ENCODE measurements at regions not wholly inside any gene's neighbourhood (a gene's known extent, or its start where the extent isn't known, plus 50 kb on each side); places are given as distances from the start of the nearest gene placed in this dataset.

GRCh38 chr2:142755191-142755590 lies 122.3 kb upstream of the KYNU start:
- CTCF ChIA-PET (ENCODE audit: partially characterized antibody): no interaction called here

More at GRCh38 chr2:142755191-142755590, 122.3 kb upstream of the KYNU start:
- TF ChIP-seq CHD1 (IDR thresholded peaks at IDR 0.05; ENCODE audit: low read depth, low read length): no peak
- H2BK5ac ChIP-seq (ENCODE audit: low read depth, low read length): no peak overlapping the region
- FAIRE-seq (no peak), DNase-seq (ENCODE audit: low read depth in 1 of 2, low spot score in 2 of 2) (no peak)
- no peaks in the 10 kb centered on the region for H3K36me3 ChIP-seq (ENCODE audit: control insufficient read depth in 2 of 4, insufficient read depth in 4 of 4, low read length in 3 of 4)
- H3K9me3 ChIP-seq (ENCODE audit: insufficient read depth in 2 of 2, low read depth in 1 of 2, low read length in 1 of 2): no peaks in the 10 kb centered on the region
- no peak overlapping the region for H3K14ac ChIP-seq (ENCODE audit: insufficient read length)
- H3K18ac ChIP-seq (ENCODE audit: extremely low read depth, low read length): no peak overlapping the region
- no peak overlapping the region for H2BK12ac ChIP-seq (ENCODE audit: low read depth, low read length)
- no peak overlapping the region for H2AK5ac ChIP-seq (ENCODE audit: low read depth, low read length)
- H4K91ac ChIP-seq (replicated peaks; ENCODE audit: insufficient read length, low read length): no peak overlapping the region
- H4K20me1 ChIP-seq (replicated peaks in 1 of 2; ENCODE audit: control insufficient read depth in 1 of 2, insufficient read depth in 2 of 2, low read length in 2 of 2): no peaks in the 10 kb centered on the region
- H3K56ac ChIP-seq (replicated peaks; ENCODE audit: insufficient read length, low read depth, low read length): no peak overlapping the region
- H3K27ac ChIP-seq (ENCODE audit: low read depth, low read length): no peak overlapping the region
- H3K27me3 ChIP-seq (replicated peaks in 1 of 4; ENCODE audit: control insufficient read depth in 3 of 4, extremely low read depth in 1 of 4, insufficient read depth in 3 of 4, low read length in 3 of 4): no peaks in the 10 kb centered on the region
- H2BK15ac ChIP-seq (ENCODE audit: low read length): no peak overlapping the region
- H2AFZ ChIP-seq (ENCODE audit: low read length): no peak overlapping the region
- no peak overlapping the region for H3K9ac ChIP-seq (replicated peaks in 1 of 4; ENCODE audit: extremely low read depth in 1 of 4, low read depth in 3 of 4, low read length in 3 of 4)
- H3K4ac ChIP-seq (replicated peaks; ENCODE audit: insufficient read length, low read depth, low read length): no peak overlapping the region
- POLR2A ChIA-PET (ENCODE audit: partially characterized antibody): no interaction called here
- H2BK20ac ChIP-seq (ENCODE audit: low read length): no peak overlapping the region
- H3K4me3 ChIP-seq (ENCODE audit: extremely low read depth in 1 of 4, insufficient read depth in 2 of 4, low read depth in 3 of 4, low read length in 4 of 4): no peak overlapping the region
- H4K5ac ChIP-seq (ENCODE audit: insufficient read length, low read depth, low read length): no peak overlapping the region
- H3K23ac ChIP-seq (ENCODE audit: insufficient read length): no peak overlapping the region
- H4K8ac ChIP-seq (ENCODE audit: extremely low read depth, insufficient read depth, low read length): no peak overlapping the region
- H3K79me2 ChIP-seq (ENCODE audit: control insufficient read depth in 1 of 2, insufficient read depth in 2 of 2, low read length in 2 of 2): no peaks in the 10 kb centered on the region
- no peak overlapping the region for H2BK120ac ChIP-seq (replicated peaks; ENCODE audit: low read depth, low read length)
- H3K79me1 ChIP-seq (ENCODE audit: low read depth, low read length): no peaks in the 10 kb centered on the region
- H3K4me1 ChIP-seq (replicated peaks in 1 of 4; ENCODE audit: control insufficient read depth in 3 of 4, insufficient read depth in 4 of 4, low read length in 3 of 4): no peaks in the 10 kb centered on the region
- H3K23me2 ChIP-seq (ENCODE audit: low read depth, low read length): no peaks in the 10 kb centered on the region
- H3K4me2 ChIP-seq (ENCODE audit: insufficient read depth in 1 of 2, low read depth in 2 of 2, low read length in 2 of 2): no peak overlapping the region

Data from H1 (cell line).